ENCODE measurements at regions not wholly inside any gene's neighbourhood (a gene's known extent, or its start where the extent isn't known, plus 50 kb on each side); places are given as distances from the start of the nearest gene placed in this dataset.

DNA sequence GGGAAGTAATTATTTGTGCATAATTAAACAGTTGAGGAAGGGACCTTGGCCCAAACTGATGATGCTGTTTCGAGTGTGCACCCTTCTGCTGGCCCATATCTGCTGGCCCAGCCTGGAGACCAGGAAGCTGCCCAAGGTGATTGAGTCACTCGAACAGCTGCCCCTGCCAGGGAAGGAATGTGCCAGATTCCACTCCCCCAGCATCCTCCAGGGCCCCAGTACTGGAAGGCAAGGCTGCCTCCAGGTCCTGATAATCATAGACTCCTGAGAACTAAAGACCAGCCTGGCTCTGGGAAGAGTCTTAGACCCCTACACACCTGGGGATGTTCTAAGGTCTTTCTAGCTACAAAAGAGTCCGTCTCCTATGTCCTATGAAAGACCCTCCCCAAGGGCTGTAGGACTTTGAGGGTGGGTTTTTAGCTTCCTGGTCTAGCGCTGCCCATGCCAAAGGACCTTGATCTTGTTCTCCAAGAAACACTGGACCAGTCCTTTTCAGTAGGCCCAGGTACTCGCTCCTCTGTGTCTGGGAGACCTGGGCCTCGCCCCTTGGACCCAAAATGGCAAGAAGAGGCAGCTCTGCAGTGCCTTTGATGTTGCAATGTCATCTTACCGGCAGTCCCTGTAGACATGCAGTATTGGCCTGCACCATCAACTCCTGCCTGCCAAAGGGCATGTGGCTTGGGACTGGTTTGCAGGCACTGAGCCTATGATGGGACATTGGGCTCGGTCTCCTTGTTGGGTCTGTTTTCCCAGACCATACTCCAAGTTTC, 103.2 kb upstream of the GPR26 start:
- no peak for DNase-seq

DNA sequence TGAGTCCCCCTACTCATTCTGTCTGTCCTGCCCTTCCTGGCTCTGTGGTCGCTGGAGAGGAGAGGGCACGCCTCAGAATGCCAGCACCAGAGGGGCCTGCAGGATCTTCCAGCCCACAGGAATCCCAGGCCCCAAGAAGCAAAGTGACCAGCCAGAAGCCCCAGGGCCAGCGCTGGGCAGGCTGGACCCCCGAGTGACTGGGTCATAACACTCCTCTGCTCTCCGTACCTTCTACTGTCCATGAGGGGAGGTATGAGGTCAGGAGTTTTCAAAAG, 102.6 kb upstream of the GPR26 start:
- DNase-seq = no peak

DNA sequence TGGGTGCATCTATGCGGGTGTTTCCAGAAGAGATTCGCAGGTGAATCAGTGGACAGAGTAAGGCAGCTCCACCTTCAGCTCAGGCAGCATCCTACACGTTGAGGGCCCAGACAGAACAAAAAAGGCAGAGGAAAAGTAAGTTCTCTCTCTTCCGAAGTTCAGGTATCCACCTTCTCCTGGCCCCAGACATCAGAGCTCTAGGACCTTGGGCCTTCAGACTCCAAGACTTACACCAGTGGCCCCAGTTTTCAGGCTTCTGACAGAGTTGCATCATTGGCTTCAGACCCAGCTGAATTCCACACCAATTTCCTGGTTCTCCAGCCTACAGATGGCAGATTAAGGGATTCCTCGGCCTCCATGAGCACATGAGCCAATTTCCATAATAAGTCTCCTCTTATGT, 102.2 kb upstream of the GPR26 start:
- peak; percentile 23 for DNase-seq

DNA sequence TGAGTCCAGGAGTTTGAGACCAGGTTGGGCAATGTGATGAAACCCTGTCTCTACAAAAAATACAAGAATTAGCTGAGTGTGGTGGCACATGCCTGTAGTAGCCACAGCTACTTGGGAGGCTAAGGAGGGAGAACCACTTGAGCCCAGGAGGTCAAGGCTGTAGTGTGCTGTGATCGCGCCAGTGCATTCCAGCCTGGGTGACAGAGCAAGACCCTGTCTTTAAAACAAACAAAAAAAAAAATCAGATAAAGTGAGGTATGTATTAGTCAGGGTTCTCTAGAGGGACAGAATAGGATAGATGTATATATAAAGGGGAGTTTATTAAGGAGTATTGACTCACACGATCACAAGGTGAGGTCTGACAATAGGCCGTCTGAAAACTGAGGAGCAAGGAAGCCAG, 101.5 kb upstream of the GPR26 start:
- no peak for DNase-seq

DNA sequence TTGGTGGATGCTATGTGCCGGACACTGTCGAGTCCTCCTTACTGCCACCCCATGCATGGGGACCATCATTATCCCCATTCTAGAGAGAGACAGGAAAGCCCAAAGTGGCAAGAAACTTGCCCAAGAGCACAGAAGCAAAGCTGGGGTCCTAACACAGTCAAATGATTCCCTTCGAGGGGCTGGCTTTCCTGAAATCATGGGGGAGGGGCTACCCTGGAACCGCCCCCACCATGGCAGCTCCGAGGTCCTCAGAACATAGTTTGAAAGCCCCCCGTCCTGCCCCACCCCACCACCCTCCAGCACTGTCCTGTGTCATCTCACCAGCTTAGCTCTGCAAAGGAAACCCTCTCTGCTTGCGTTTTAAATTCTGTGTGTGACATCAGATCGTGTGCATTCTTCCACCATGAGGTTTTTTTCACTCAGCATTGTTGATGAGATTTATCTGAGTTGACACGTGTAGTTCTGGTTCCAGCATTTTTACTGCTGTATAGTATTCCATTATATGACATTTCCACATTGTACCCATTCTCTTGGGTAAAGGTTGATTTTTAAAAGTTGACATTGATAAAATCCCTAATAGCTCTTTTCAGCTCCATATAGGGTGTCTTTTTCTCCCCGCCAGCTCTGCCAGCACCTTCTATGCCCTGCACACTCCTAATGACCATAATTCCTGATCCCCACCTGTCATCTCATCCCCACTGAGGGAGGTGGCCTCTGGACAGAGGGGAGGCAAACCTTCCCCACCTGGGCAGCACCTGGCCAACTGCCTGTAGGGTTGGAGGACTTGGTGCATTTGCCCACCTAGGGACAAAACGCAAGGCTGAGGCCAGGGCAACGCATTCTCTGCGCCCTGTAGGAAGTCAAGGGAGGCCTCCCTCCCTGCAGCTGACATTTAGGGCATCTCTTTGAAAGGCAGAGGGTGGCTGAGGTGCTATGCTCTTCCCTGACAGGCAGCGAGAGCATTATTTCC, 100.2 kb upstream of the GPR26 start:
- no peak for DNase-seq

DNA sequence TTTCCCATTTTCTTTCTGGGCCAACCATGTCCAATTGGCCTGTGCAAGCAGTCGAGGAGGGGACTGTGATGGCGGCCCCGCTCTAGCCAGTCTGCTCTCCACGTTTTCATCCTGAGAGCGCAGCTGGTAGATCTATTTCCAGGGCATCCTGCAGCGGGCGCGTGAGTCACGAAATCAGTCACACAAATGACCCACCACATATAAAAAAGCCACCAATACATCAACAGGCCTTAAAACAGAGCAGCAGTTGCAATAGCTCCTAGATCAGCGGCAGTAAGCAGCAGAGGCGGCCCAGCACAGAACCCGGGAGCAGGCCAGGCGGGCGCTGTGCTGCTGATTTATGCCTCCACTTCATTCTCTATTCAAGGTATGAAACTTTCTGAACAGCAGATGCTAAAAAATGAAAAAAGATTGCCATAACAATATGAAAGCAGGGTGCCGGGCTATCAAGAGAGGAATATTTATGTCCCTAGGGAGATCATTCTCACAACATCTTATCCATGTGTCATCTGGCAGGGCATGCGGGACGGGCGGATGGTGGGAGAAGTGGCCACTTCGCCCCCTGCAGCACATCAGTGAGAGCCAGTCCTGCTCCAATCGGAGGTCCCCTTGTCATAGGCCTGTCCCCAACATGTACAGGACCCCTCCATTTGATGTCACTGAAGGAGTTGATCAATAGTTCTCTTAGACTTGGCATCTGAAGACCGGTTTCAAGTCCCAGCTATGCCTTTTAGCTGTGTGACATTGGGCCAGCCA, 98.0 kb upstream of the GPR26 start:
- no peak for DNase-seq

DNA sequence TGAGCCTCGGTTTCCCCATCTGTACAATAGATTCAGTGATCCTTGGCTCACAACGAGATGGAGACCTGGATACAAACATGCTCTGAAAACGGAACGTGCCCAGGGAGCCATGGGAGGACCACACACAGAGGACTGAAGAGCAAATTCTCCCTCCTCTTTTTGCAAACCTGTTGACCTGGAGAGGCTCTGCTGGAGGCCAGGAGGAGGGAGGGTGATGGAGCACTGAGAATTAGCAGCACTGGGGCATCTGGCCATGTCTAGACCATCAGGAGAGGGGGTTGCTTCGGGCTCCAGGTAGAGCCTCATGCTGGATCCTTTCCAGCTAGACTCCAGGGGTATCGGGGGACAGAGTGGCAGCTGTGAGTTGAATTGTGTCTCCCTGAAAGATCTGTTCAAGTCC, 97.4 kb upstream of the GPR26 start:
- no peak for DNase-seq

DNA sequence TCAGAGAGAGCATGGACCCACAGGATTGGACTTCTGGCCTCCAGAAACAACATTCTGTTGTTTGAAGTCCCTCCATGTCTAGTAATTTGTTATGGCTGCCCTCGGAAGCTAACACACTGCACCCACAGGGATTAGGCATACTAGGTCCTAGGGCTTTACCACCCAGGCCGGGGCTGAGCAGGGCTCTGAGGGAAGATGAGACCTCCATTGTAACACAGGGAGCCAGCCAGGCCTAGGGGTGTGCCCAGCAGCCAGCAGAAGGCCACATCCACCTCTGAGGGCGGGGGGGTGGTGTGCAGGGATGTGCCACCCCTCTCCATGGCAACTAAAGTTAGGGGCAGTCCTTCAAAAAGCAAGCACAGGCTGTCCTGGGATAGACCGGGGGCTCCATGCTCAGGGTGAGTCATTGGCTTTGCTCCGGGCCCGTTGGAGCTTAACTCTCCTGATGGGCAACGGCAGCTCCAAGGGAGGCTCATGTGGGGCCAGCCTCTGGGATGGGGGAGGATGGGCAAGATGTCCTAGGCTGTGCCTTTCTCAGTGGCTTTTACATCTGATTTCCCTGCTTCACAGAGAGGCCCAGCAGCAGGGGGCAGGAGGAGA, 96.6 kb upstream of the GPR26 start:
- DNase-seq = no peak

DNA sequence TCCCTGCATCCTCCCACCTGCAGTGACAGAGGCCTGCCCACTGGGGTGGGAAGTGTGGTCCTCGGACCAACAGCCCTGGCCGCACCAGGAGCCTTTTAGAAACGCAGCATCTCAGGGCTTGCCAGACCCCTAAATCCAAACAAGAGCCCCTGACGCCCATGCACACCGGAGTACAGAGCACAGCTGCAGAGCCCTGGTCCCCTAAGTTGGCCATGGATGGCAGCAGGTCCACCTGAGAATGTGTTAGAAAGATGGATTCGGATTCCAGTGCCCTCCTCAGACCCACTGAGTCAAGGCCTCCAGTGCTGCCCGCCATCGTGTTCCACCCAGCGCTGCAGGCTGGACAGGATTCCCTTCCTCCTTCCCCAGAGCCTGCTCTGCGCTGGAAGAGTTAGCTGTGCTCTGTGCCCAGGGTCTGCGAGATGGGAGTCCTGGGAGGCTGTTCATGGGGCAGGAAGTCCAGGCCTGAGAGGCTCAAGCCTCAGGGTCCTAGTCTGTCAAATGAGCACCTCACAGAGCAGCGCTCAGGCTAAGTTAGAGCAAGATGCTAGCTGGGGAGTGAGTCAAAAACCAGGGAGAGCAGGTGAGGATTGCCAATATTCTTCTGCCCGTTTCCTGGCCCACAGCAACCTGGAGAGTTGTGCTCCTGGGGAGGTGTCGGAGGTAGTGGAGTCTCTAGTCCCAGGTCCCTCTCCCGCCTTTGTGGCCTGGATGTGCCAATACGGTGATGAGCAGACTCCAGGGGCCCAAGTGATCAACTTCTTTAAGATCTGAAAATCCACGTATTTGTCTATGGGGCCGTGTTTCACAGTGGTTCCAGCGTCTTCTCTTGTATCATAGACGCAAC, 95.9 kb upstream of the GPR26 start:
- DNase-seq = no peak

DNA sequence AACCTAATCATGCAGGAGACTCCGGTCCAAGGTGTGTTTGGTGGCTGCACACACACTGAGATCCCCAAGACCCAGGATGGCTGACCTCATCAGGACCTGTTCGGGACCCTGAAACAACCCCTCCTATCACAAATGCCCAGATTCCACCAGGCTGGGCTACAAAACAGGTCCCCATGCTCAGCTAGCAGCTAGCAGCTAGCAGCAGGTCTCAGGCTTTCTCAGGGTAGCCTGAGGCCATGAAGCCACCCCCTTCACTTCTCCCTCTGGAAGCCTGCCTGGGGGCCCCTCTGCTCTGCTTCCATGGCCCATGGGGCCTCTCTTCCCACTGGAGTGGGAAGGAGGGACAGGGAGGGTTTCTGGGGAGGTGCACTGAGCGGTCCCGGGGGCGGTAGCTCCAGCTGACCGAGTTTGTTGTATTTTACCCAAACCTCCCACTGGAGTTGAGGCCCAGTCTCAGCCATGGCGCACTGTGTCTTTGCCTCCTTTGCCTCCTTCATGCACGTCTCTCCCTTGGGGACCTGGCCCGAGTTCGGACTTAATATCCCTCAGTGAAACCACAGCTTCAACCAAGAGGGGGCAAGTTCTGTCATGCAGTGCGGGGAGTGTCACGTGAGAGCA, 95.1 kb upstream of the GPR26 start:
- no peak for DNase-seq

DNA sequence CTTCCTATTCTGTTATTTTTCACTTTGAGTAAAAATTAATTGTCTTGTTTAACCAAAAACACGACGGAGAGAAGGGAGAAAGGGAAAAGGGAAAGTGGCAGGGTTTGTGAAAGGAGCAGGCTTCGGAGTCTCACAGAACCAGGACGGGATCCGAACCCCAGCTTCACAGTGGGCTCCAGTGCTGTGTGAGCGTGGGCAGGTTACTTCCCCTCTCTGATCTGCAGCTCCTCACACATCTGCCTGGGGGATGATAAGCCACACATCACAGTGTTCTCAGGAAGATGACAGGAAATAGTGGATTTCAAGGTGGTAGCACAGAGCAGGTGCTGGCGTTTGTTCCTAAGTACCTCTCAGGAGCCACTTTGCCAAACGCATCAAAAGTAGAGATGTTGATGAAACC, 94.2 kb upstream of the GPR26 start:
- DNase-seq = no peak

DNA sequence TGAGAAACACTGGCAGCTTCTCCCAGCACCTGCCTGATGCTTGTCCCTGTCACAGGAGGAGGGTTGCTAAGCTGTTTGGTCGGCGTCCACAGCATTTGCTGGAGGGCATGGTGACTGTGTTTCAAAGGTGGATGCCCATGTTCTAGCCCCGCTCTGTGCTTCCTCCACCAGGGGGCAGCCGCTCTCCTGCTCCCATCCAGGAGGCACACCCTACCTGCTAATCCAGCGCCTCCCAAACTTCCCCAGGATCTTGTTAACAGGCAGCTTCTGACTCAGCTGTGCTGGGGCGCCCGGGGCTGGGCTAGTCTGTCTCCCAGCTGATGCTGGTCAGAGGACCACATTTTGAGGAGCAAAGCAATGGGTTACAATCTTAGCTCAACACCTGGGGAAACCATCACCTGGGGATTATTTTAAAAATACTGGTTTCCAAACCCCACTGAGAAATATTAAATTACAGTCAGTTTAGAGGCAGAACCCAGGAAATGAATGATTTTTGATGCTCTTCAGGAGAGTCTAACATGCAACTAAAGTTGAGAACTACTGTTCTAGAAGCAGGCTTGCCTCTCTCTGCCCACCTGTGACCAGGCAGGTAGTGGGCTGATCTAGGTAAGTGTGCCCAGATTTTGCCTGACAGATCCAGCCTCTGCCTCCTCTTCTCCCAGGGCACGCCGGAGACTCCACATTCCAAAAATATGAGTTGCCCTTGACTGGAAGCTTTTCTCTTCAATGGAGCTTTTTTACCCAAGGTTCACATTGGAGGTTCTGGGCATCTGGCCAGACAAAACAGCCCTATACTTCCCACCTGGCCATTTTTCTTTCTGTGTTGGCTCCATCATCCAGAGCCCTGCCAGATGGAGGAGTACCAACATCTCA, 92.7 kb upstream of the GPR26 start:
- peak; percentile 82 for DNase-seq

DNA sequence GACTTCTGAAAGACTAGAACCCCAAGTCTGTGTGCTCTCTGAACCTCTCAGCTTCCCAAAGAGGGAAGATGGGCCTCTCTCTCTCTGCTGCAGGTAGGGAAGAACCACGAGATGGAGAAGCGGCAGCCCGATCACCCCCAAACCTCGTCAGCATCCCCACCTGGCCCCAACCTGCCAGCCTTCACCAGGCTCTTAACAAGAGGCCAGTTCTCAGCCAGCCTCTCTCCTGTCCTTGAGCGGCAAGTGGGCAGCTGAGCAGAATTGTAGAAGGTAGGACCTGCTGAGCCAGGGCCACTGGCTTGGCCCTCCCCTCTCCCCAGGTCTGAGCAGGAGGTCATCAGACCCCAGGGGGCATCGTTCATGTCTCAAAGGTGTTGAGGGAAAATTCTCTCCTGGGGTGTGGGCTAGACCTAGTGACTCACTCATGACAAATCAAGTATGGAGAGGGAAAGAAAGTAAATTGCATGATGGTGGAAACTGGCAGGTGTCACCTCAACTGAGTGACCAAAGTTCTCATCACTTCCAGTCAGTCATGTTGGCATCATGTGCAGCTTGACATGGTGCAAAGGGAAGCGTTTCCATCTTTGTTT, 92.0 kb upstream of the GPR26 start:
- DNase-seq = no peak

DNA sequence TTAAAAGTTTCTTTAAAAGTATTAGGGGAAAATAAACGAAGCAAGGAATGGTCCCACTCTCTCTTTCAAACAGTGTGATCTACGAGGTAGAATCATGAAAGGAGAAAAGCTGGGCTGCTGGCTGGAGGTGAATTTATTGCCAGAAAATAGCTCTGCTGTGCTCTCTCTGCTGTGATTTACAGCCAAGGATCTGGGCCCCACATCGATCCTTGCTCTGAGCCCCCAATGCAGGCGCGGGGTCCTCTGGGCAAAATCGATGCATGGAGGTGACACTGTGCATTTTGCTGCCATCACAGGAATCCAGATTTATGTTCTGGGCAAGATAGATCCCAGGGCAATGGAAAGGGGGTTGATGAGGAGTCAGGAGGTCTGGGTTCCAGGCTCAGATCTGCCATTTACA, 91.0 kb upstream of the GPR26 start:
- no peak for DNase-seq

DNA sequence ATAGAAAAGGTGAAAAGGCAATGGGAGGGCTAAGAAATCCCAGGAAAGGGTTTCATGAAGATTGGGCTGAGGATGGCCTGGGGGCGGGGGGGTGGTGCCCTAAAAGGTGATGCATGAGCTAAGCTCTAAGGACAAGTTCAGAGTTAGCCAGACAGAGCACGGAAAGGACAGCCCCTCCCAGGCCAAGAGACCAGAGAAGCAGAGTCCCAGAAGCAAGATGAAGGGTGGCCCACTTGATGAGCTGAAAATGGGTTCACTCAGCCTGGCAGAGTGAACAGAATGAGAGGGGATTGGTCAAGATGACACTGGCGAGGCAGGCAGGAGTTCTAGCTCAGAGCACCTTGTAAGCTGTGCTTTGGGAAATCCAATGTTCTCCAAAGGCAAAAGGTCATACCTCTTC, 89.4 kb upstream of the GPR26 start:
- DNase-seq = no peak

DNA sequence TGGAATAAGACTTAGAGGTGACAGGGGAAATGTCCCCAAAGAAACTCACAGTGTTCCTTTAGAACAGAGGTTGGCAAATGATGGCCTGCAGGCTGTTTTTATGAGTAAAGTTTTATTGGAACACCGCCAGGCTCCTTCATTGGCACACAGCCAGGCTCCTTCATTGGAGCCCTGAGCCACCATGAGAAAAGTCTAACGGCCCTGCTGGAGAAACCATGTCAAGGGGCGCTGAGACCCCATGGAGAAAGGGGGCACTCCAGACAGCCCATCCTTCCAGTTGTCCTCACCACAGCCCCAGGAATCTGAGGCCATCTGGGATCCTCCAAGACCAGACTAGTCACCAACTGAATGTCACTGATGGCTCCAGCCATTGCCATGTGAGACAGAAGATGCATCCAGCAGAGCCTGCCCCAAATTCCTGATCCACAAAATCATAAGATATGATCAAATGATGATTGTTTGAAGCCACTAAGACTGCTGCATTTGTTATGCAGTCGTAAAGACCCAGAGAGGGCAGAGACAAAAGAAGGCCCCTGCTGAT, 88.2 kb upstream of the GPR26 start:
- DNase-seq = no peak

DNA sequence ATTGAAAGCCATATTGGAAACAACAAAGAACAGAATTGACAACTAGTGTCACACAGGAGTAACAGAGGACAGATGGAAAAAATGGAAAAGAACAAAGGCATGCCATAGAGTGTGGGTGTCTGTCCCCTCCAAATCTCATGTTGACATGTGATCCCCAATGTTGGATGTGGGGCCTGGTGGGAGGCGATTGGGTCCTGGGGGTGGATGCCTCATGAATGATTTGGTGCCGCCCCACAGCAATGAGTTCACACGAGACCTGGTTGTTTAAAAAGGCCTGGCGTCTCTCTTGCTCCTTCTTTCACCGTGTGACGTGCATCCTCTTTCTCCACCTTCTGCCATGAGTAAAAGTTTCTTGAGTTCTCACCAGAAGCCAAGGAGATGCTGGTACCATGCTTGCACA, 87.4 kb upstream of the GPR26 start:
- DNase-seq = no peak

DNA sequence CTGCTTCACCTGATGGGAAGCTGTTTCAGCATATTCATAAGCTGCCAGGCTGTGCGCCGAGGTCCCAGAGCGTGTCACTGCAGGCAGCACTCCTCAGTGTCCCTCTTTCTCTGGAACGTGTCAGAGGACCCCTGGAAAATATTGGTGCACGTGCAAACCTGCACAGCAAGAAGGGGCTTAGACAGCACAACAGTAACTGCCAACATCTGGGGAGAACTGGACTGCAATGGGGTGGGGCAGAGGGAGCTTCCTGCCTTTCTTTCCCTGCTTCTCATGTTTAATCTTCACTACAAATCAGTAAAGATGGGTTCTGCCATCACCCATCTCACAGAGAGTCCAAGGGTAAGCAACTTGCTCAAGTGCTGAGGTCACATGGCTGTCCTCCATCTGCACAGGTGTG, 86.5 kb upstream of the GPR26 start:
- DNase-seq = no peak

DNA sequence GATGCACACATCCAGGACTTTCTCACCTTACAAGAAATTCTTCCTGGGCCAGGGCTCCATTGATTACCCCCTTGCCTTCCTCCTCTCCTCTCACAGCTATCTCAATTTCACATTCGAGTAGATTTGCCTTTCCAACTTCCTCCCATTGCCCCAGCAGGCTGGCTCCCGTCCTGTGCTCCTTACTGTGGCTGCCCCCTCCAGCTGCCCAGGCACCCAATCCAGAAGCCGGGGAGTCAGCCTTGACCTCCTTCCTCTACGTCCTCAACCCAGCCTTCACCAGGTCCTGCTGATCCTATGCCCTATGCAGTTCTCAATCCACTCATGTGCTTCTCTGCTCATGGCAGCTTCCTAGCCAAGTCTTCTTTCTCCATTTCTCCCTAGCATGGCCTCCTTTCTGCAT, 85.7 kb upstream of the GPR26 start:
- DNase-seq = no peak

DNA sequence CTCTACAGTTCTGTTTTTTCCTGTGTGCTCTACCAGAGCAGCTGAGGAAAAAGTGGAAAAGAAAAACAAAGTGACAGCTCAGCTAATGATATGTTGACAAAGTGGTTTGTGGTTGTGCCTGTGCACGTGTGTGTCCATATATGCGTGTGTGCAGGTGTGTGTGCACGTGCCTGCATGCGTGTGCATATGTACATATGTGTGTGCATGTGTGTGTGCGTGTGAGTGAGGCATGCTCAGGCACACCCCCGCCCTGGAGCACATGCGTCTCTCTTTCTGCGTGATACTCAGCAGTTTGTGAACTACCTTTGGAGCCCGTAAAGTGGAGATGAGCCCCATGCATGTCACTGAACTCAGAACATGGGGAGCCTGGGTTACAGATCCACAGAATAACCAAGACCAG, 84.5 kb upstream of the GPR26 start:
- DNase-seq = no peak

Data from NCI-H82 (cell line).